ENCODE measurements at regions not wholly inside any gene's neighbourhood (a gene's known extent, or its start where the extent isn't known, plus 50 kb on each side); places are given as distances from the start of the nearest gene placed in this dataset.

GRCh38 chr11:128180441-128181087 lies 406.8 kb downstream of the ETS1 start:
- Histone ChIP-seq H4K8ac (ENCODE audit: low read length) (peak overlapping the region; percentile 62), H3K18ac (ENCODE audit: low read depth in 1 of 2, low read length in 2 of 2) (peak overlapping the region; percentile 40 to 69), H3K27ac (ENCODE audit: low read length, poor library complexity, severe bottlenecking) (peak overlapping the region; percentile 57), H3K4me1 (ENCODE audit: control insufficient read depth, insufficient read depth, low read depth, low read length) (peaks cover 8% of the 10 kb centered on the region), H3K9me3 (ENCODE audit: control insufficient read depth, low read length) (no peaks in the 10 kb centered on the region), H2BK12ac (ENCODE audit: low read length in 2 of 2) (peak overlapping the region; percentile 59 to 79), H3K27me3 (ENCODE audit: control insufficient read depth in 1 of 2, insufficient read depth in 1 of 2, low read length in 2 of 2) (no peaks in the 10 kb centered on the region), H3K14ac (ENCODE audit: low read length in 2 of 2) (no peak overlapping the region), H3K23ac (ENCODE audit: low read length in 2 of 2) (no peak overlapping the region), H3K4me2 (ENCODE audit: low read length, poor library complexity, severe bottlenecking) (no peak overlapping the region), H3K9ac (ENCODE audit: low read length) (no peak overlapping the region), H2AK5ac (ENCODE audit: low read length, severe bottlenecking) (peak overlapping the region; percentile 28), H3K4me3 (ENCODE audit: insufficient read depth in 1 of 2, low read depth in 1 of 2, low read length in 2 of 2) (no peak overlapping the region), H3K79me1 (replicated peaks; ENCODE audit: low read length, poor library complexity, severe bottlenecking) (no peaks in the 10 kb centered on the region), H2BK5ac (ENCODE audit: low read depth, low read length, poor library complexity, severe bottlenecking) (peak overlapping the region; percentile 78), H2BK120ac (ENCODE audit: low read depth, low read length) (peak overlapping the region; percentile 24), H3K4ac (ENCODE audit: low read depth in 1 of 2, low read length in 2 of 2) (peak overlapping the region in 1 of 2 experiments; percentile 26), H3K36me3 (ENCODE audit: control insufficient read depth in 1 of 2, insufficient read depth in 2 of 2, low read depth in 1 of 2, low read length in 2 of 2) (no peaks in the 10 kb centered on the region), H4K91ac (ENCODE audit: low read length) (peak overlapping the region; percentile 70), H2BK15ac (ENCODE audit: low read depth, poor library complexity, severe bottlenecking) (peak overlapping the region; percentile 60), H2AFZ (ENCODE audit: low read depth, low read length) (no peak overlapping the region)
- WGBS = 31% methylated on average over 5 of the region's 5 CpGs
- DNase-seq = peak; percentile 77

- Histone ChIP-seq H3K4me2 (ENCODE audit: low read length, poor library complexity, severe bottlenecking) (no peak overlapping the region), H2AK5ac (ENCODE audit: low read length, severe bottlenecking) (peak overlapping the region; percentile 22), H3K14ac (ENCODE audit: low read length in 2 of 2) (no peak overlapping the region), H2AFZ (ENCODE audit: low read depth, low read length) (no peak overlapping the region), H3K4ac (ENCODE audit: low read depth in 1 of 2, low read length in 2 of 2) (no peak overlapping the region), H3K36me3 (ENCODE audit: control insufficient read depth in 1 of 2, insufficient read depth in 2 of 2, low read depth in 1 of 2, low read length in 2 of 2) (no peaks in the 10 kb centered on the region), H3K4me3 (ENCODE audit: insufficient read depth in 1 of 2, low read depth in 1 of 2, low read length in 2 of 2) (no peak overlapping the region), H2BK5ac (ENCODE audit: low read depth, low read length, poor library complexity, severe bottlenecking) (no peak overlapping the region), H4K91ac (ENCODE audit: low read length) (no peak overlapping the region), H2BK12ac (ENCODE audit: low read length in 2 of 2) (no peak overlapping the region), H3K23ac (ENCODE audit: low read length in 2 of 2) (no peak overlapping the region), H3K27me3 (ENCODE audit: control insufficient read depth in 1 of 2, insufficient read depth in 1 of 2, low read length in 2 of 2) (no peaks in the 10 kb centered on the region), H3K9me3 (ENCODE audit: control insufficient read depth, low read length) (no peaks in the 10 kb centered on the region), H2BK15ac (ENCODE audit: low read depth, poor library complexity, severe bottlenecking) (no peak overlapping the region), H4K8ac (ENCODE audit: low read length) (no peak overlapping the region), H3K79me1 (replicated peaks; ENCODE audit: low read length, poor library complexity, severe bottlenecking) (no peaks in the 10 kb centered on the region), H3K27ac (ENCODE audit: low read length, poor library complexity, severe bottlenecking) (no peak overlapping the region), H3K4me1 (ENCODE audit: control insufficient read depth, insufficient read depth, low read depth, low read length) (peaks cover 9% of the 10 kb centered on the region), H3K18ac (ENCODE audit: low read depth in 1 of 2, low read length in 2 of 2) (peak overlapping the region in 1 of 2 experiments; percentile 11), H2BK120ac (ENCODE audit: low read depth, low read length) (no peak overlapping the region), H3K9ac (ENCODE audit: low read length) (no peak overlapping the region)
- DNase-seq = no peak
- WGBS = 80% methylated on average over 1 of the region's 1 CpG
Measured at GRCh38 chr11:128179512-128179911, 407.8 kb downstream of the ETS1 start.

GRCh38 chr11:128179039-128179438 lies 408.3 kb downstream of the ETS1 start:
- Histone ChIP-seq H3K36me3 (ENCODE audit: control insufficient read depth in 1 of 2, insufficient read depth in 2 of 2, low read depth in 1 of 2, low read length in 2 of 2) (no peaks in the 10 kb centered on the region), H4K8ac (ENCODE audit: low read length) (no peak overlapping the region), H3K18ac (ENCODE audit: low read depth in 1 of 2, low read length in 2 of 2) (no peak overlapping the region), H3K4ac (ENCODE audit: low read depth in 1 of 2, low read length in 2 of 2) (no peak overlapping the region), H3K27ac (ENCODE audit: low read length, poor library complexity, severe bottlenecking) (no peak overlapping the region), H3K9ac (ENCODE audit: low read length) (no peak overlapping the region), H3K23ac (ENCODE audit: low read length in 2 of 2) (no peak overlapping the region), H3K27me3 (ENCODE audit: control insufficient read depth in 1 of 2, insufficient read depth in 1 of 2, low read length in 2 of 2) (no peaks in the 10 kb centered on the region), H4K91ac (ENCODE audit: low read length) (no peak overlapping the region), H2BK5ac (ENCODE audit: low read depth, low read length, poor library complexity, severe bottlenecking) (no peak overlapping the region), H2AFZ (ENCODE audit: low read depth, low read length) (no peak overlapping the region), H3K4me2 (ENCODE audit: low read length, poor library complexity, severe bottlenecking) (no peak overlapping the region), H3K14ac (ENCODE audit: low read length in 2 of 2) (no peak overlapping the region), H2AK5ac (ENCODE audit: low read length, severe bottlenecking) (no peak overlapping the region), H2BK15ac (ENCODE audit: low read depth, poor library complexity, severe bottlenecking) (no peak overlapping the region), H3K4me1 (ENCODE audit: control insufficient read depth, insufficient read depth, low read depth, low read length) (peaks cover 9% of the 10 kb centered on the region), H3K79me1 (replicated peaks; ENCODE audit: low read length, poor library complexity, severe bottlenecking) (no peaks in the 10 kb centered on the region), H3K4me3 (ENCODE audit: insufficient read depth in 1 of 2, low read depth in 1 of 2, low read length in 2 of 2) (no peak overlapping the region), H2BK12ac (ENCODE audit: low read length in 2 of 2) (no peak overlapping the region), H2BK120ac (ENCODE audit: low read depth, low read length) (no peak overlapping the region), H3K9me3 (ENCODE audit: control insufficient read depth, low read length) (no peaks in the 10 kb centered on the region)
- no peak for DNase-seq
- WGBS = 100% methylated on average over 2 of the region's 2 CpGs

- H4K8ac ChIP-seq (ENCODE audit: low read length) = peak overlapping the region; percentile 37
- no peak overlapping the region for H3K18ac ChIP-seq (ENCODE audit: low read depth in 1 of 2, low read length in 2 of 2)
- H3K14ac ChIP-seq (ENCODE audit: low read length in 2 of 2) = no peak overlapping the region
- H3K79me1 ChIP-seq (replicated peaks; ENCODE audit: low read length, poor library complexity, severe bottlenecking) = no peaks in the 10 kb centered on the region
- peak overlapping the region in 1 of 2 experiments; percentile 54 for H2BK12ac ChIP-seq (ENCODE audit: low read length in 2 of 2)
- H4K91ac ChIP-seq (ENCODE audit: low read length) = no peak overlapping the region
- no peaks in the 10 kb centered on the region for H3K36me3 ChIP-seq (ENCODE audit: control insufficient read depth in 1 of 2, insufficient read depth in 2 of 2, low read depth in 1 of 2, low read length in 2 of 2)
- no peak overlapping the region for H2BK5ac ChIP-seq (ENCODE audit: low read depth, low read length, poor library complexity, severe bottlenecking)
- peak; percentile 51 for DNase-seq
- 34% methylated on average over 7 of the region's 7 CpGs for WGBS
- H2BK120ac ChIP-seq (ENCODE audit: low read depth, low read length) = no peak overlapping the region
- peaks cover 1% of the 10 kb centered on the region for H3K4me1 ChIP-seq (ENCODE audit: control insufficient read depth, insufficient read depth, low read depth, low read length)
- H3K27ac ChIP-seq (ENCODE audit: low read length, poor library complexity, severe bottlenecking) = peak overlapping the region; percentile 85
- H3K9me3 ChIP-seq (ENCODE audit: control insufficient read depth, low read length) = no peaks in the 10 kb centered on the region
- H2AFZ ChIP-seq (ENCODE audit: low read depth, low read length) = no peak overlapping the region
- no peak overlapping the region for H3K4me2 ChIP-seq (ENCODE audit: low read length, poor library complexity, severe bottlenecking)
- no peak overlapping the region for H3K9ac ChIP-seq (ENCODE audit: low read length)
- H2AK5ac ChIP-seq (ENCODE audit: low read length, severe bottlenecking) = no peak overlapping the region
- H3K4me3 ChIP-seq (ENCODE audit: insufficient read depth in 1 of 2, low read depth in 1 of 2, low read length in 2 of 2) = no peak overlapping the region
- no peak overlapping the region for H2BK15ac ChIP-seq (ENCODE audit: low read depth, poor library complexity, severe bottlenecking)
- H3K27me3 ChIP-seq (ENCODE audit: control insufficient read depth in 1 of 2, insufficient read depth in 1 of 2, low read length in 2 of 2) = no peaks in the 10 kb centered on the region
- H3K23ac ChIP-seq (ENCODE audit: low read length in 2 of 2) = no peak overlapping the region
- no peak overlapping the region for H3K4ac ChIP-seq (ENCODE audit: low read depth in 1 of 2, low read length in 2 of 2)
Measured at GRCh38 chr11:128174465-128175291, 412.7 kb downstream of the ETS1 start.

Data from mesenchymal stem cell (in vitro differentiated cells and primary cell).